ENCODE measurements at regions not wholly inside any gene's neighbourhood (a gene's known extent, or its start where the extent isn't known, plus 50 kb on each side); places are given as distances from the start of the nearest gene placed in this dataset.

DNA sequence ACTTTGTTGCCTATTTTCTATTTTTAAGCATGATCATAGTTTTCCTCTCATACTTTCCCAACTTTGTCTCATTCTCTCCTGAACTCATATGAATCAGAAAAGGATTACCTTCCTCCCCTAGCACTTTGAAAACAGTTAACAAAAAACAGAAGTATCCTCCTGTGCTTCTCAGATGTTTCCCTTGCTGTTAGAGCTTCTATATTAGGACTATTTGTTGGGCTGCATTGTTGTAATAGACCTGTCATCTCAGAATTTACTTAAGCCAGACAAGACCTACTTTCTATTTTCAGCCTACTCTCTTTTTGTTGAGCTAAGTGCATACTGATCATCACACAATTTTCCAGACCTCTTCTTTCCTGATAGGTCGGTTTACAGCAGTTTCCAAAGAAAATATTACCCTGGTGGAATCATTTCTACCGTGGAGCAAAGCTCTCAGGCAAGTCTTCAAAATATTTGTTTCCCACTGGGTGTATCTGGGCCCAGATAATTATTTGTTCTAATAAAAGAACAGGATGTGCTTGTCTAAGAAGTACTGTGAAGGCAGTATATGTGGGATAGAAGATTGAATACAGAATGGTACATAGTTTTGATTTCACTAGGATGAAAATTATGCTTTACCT is 411.9 kb upstream of the KLF6 start:
- TF ChIP-seq POLR2A (IDR thresholded peaks at IDR 0.05; ENCODE audit: low read depth, low read length) (no peak), TAF1 (IDR thresholded peaks at IDR 0.05; ENCODE audit: borderline replicate concordance, low read depth, low read length) (no peak)

Data from GM12892 (cell line).